ENCODE measurements at regions not wholly inside any gene's neighbourhood (a gene's known extent, or its start where the extent isn't known, plus 50 kb on each side); places are given as distances from the start of the nearest gene placed in this dataset.

- intact Hi-C loops (cut with micrococcal nuclease; ENCODE audit: unreplicated experiment) = no loop called here
- no peaks in the 10 kb centered on the region for H4K20me1 ChIP-seq (ENCODE audit: insufficient read depth, low read length)
- H3K79me2 ChIP-seq (ENCODE audit: insufficient read depth, low read depth, low read length) = no peaks in the 10 kb centered on the region
- BruUV-seq (replicated peaks) = no TSS peak
- H3K9me3 ChIP-seq (ENCODE audit: low read length) = no peaks in the 10 kb centered on the region
- DNase-seq (ENCODE audit: low spot score) = no peak
- POLR2A ChIA-PET = no interaction called here
- TF ChIP-seq EZH2phosphoT487 (IDR thresholded peaks at IDR 0.05; ENCODE audit: borderline replicate concordance, low read depth, low read length) (no peak), CTCF (conservative IDR thresholded peaks at IDR 0.05; ENCODE audit: low read length) (no peak)
- H2AFZ ChIP-seq (ENCODE audit: low read length) = no peak overlapping the region
- no peaks in the 10 kb centered on the region for H3K36me3 ChIP-seq (ENCODE audit: insufficient read depth, low read length)
- no peak overlapping the region for H3K27ac ChIP-seq (ENCODE audit: low read depth, low read length, poor library complexity, severe bottlenecking)
- H3K4me1 ChIP-seq (ENCODE audit: insufficient read depth, low read length, poor library complexity, severe bottlenecking) = no peaks in the 10 kb centered on the region
- H3K4me2 ChIP-seq (ENCODE audit: low read length) = no peak overlapping the region
- CTCF ChIA-PET (ENCODE audit: unreplicated experiment) = no interaction called here
- H3K9me2 ChIP-seq (ENCODE audit: insufficient read depth, low read length) = no peaks in the 10 kb centered on the region; the same call in 1 of the 2 replicates
- no peak overlapping the region for H3K4me3 ChIP-seq (ENCODE audit: low read depth, low read length, poor library complexity, severe bottlenecking)
These were observed 167.8 kb upstream of the MYO3A start for GRCh38 chr10:25766213-25766612.

GRCh38 chr10:25766687-25767221, 167.3 kb upstream of the MYO3A start:
- ChIA-PET POLR2A (no interaction called here), CTCF (ENCODE audit: unreplicated experiment) (no interaction called here)
- BruUV-seq (replicated peaks) = no TSS peak
- Histone ChIP-seq H3K4me2 (ENCODE audit: low read length) (no peak overlapping the region), H4K20me1 (ENCODE audit: insufficient read depth, low read length) (no peaks in the 10 kb centered on the region), H3K79me2 (ENCODE audit: insufficient read depth, low read depth, low read length) (no peaks in the 10 kb centered on the region), H3K36me3 (ENCODE audit: insufficient read depth, low read length) (no peaks in the 10 kb centered on the region), H3K9me3 (ENCODE audit: low read length) (no peaks in the 10 kb centered on the region), H3K4me1 (ENCODE audit: insufficient read depth, low read length, poor library complexity, severe bottlenecking) (no peaks in the 10 kb centered on the region), H3K27ac (ENCODE audit: low read depth, low read length, poor library complexity, severe bottlenecking) (no peak overlapping the region), H2AFZ (ENCODE audit: low read length) (no peak overlapping the region), H3K4me3 (ENCODE audit: low read depth, low read length, poor library complexity, severe bottlenecking) (no peak overlapping the region), H3K9me2 (ENCODE audit: insufficient read depth, low read length) (no peaks in the 10 kb centered on the region; the same call in 1 of the 2 replicates)
- TF ChIP-seq EZH2phosphoT487 (IDR thresholded peaks at IDR 0.05; ENCODE audit: borderline replicate concordance, low read depth, low read length) = no peak
- no peak for DNase-seq (ENCODE audit: low spot score)
- intact Hi-C loops (cut with micrococcal nuclease; ENCODE audit: unreplicated experiment) = no loop called here

- Histone ChIP-seq H3K27ac (ENCODE audit: low read depth, low read length, poor library complexity, severe bottlenecking) (no peak overlapping the region), H3K4me1 (ENCODE audit: insufficient read depth, low read length, poor library complexity, severe bottlenecking) (no peaks in the 10 kb centered on the region), H3K9me2 (ENCODE audit: insufficient read depth, low read length) (no peaks in the 10 kb centered on the region; the same call in 1 of the 2 replicates), H3K4me2 (ENCODE audit: low read length) (no peak overlapping the region), H4K20me1 (ENCODE audit: insufficient read depth, low read length) (no peaks in the 10 kb centered on the region), H2AFZ (ENCODE audit: low read length) (no peak overlapping the region), H3K4me3 (ENCODE audit: low read depth, low read length, poor library complexity, severe bottlenecking) (no peak overlapping the region), H3K36me3 (ENCODE audit: insufficient read depth, low read length) (no peaks in the 10 kb centered on the region), H3K79me2 (ENCODE audit: insufficient read depth, low read depth, low read length) (no peaks in the 10 kb centered on the region), H3K9me3 (ENCODE audit: low read length) (no peaks in the 10 kb centered on the region)
- intact Hi-C loops (cut with micrococcal nuclease; ENCODE audit: unreplicated experiment) = no loop called here
- TF ChIP-seq EZH2phosphoT487 (IDR thresholded peaks at IDR 0.05; ENCODE audit: borderline replicate concordance, low read depth, low read length) = no peak
- TF ChIP-seq CTCF (conservative IDR thresholded peaks at IDR 0.05; ENCODE audit: low read length) = peak; percentile 34; the same call in 1 of the 2 replicates
- DNase-seq (ENCODE audit: low spot score) = peak; percentile 6
- CTCF ChIA-PET (ENCODE audit: unreplicated experiment) = no interaction called here
- no TSS peak for BruUV-seq (replicated peaks)
- POLR2A ChIA-PET = no interaction called here
These were observed 165.9 kb upstream of the MYO3A start for GRCh38 chr10:25768167-25768566.

Data from OCI-LY7 (cell line).